ENCODE measurements at regions not wholly inside any gene's neighbourhood (a gene's known extent, or its start where the extent isn't known, plus 50 kb on each side); places are given as distances from the start of the nearest gene placed in this dataset.

GRCh38 chr10:125291836-125292235 is 131.5 kb upstream of the CTBP2 start:
- no peaks in the 10 kb centered on the region for H4K20me1 ChIP-seq (ENCODE audit: insufficient read depth)
- no peak overlapping the region for H2AFZ ChIP-seq
- ChIA-PET CTCF (no interaction called here), POLR2A (ENCODE audit: unreplicated experiment) (no interaction called here)
- no peak overlapping the region for H3K4me2 ChIP-seq
- H3K27ac ChIP-seq: no peak overlapping the region
- H3K9me3 ChIP-seq (ENCODE audit: insufficient read depth, low read depth): no peaks in the 10 kb centered on the region
- H3K9me2 ChIP-seq (ENCODE audit: insufficient read depth): no peaks in the 10 kb centered on the region
- H3K27me3 ChIP-seq (ENCODE audit: insufficient read depth, low read depth): no peaks in the 10 kb centered on the region
- intact Hi-C loops (cut with micrococcal nuclease; ENCODE audit: unreplicated experiment): no loop called here
- no peaks in the 10 kb centered on the region for H3K4me1 ChIP-seq (replicated peaks; ENCODE audit: insufficient read depth)
- no peaks in the 10 kb centered on the region for H3F3A ChIP-seq (ENCODE audit: insufficient read depth, low read depth)
- no TSS peak for BruUV-seq (replicated peaks)
- H3K79me2 ChIP-seq (ENCODE audit: low read depth): no peaks in the 10 kb centered on the region
- no peak overlapping the region for H3K4me3 ChIP-seq
- no peak for TF ChIP-seq EZH2 (IDR thresholded peaks at IDR 0.05; ENCODE audit: low read depth)
- TF ChIP-seq, protein P1, sequence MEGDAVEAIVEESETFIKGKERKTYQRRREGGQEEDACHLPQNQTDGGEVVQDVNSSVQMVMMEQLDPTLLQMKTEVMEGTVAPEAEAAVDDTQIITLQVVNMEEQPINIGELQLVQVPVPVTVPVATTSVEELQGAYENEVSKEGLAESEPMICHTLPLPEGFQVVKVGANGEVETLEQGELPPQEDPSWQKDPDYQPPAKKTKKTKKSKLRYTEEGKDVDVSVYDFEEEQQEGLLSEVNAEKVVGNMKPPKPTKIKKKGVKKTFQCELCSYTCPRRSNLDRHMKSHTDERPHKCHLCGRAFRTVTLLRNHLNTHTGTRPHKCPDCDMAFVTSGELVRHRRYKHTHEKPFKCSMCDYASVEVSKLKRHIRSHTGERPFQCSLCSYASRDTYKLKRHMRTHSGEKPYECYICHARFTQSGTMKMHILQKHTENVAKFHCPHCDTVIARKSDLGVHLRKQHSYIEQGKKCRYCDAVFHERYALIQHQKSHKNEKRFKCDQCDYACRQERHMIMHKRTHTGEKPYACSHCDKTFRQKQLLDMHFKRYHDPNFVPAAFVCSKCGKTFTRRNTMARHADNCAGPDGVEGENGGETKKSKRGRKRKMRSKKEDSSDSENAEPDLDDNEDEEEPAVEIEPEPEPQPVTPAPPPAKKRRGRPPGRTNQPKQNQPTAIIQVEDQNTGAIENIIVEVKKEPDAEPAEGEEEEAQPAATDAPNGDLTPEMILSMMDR (conservative IDR thresholded peaks at IDR 0.05): no peak
- H3K36me3 ChIP-seq (ENCODE audit: low read depth): no peaks in the 10 kb centered on the region
- no peak for DNase-seq

DNA sequence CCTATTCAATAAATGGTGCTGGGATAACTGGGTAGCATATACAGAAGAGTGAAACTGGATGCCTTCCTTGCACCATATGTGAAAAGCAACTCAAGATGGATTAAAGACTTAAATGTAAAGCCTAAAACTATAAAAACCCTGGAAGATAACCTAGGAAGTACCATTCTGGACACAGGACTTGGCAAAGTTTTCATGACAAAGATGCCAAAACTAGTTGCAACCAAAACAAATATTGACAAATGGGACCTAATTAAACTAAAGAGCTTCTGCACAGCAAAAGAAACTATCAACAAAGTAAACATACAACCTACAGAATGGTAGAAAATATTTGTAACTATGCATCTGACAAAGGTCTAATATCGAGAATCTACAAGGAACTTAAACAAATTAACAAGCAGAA is 129.1 kb upstream of the CTBP2 start:
- Histone ChIP-seq H3K4me3 (no peak overlapping the region), H3K9me3 (ENCODE audit: insufficient read depth, low read depth) (no peaks in the 10 kb centered on the region), H3K4me2 (no peak overlapping the region), H3K4me1 (replicated peaks; ENCODE audit: insufficient read depth) (no peaks in the 10 kb centered on the region), H3K27me3 (ENCODE audit: insufficient read depth, low read depth) (no peaks in the 10 kb centered on the region), H3F3A (ENCODE audit: insufficient read depth, low read depth) (no peaks in the 10 kb centered on the region), H2AFZ (no peak overlapping the region), H3K9me2 (ENCODE audit: insufficient read depth) (no peaks in the 10 kb centered on the region), H4K20me1 (ENCODE audit: insufficient read depth) (no peaks in the 10 kb centered on the region), H3K36me3 (ENCODE audit: low read depth) (no peaks in the 10 kb centered on the region), H3K79me2 (ENCODE audit: low read depth) (no peaks in the 10 kb centered on the region), H3K27ac (no peak overlapping the region)
- TF ChIP-seq, protein P1 (conservative IDR thresholded peaks at IDR 0.05): no peak
- no peak for TF ChIP-seq EZH2 (IDR thresholded peaks at IDR 0.05; ENCODE audit: low read depth)
- ChIA-PET POLR2A (ENCODE audit: unreplicated experiment) (no interaction called here), CTCF (no interaction called here)
- DNase-seq: no peak
- no TSS peak for BruUV-seq (replicated peaks)
- intact Hi-C loops (cut with micrococcal nuclease; ENCODE audit: unreplicated experiment): no loop called here

DNA sequence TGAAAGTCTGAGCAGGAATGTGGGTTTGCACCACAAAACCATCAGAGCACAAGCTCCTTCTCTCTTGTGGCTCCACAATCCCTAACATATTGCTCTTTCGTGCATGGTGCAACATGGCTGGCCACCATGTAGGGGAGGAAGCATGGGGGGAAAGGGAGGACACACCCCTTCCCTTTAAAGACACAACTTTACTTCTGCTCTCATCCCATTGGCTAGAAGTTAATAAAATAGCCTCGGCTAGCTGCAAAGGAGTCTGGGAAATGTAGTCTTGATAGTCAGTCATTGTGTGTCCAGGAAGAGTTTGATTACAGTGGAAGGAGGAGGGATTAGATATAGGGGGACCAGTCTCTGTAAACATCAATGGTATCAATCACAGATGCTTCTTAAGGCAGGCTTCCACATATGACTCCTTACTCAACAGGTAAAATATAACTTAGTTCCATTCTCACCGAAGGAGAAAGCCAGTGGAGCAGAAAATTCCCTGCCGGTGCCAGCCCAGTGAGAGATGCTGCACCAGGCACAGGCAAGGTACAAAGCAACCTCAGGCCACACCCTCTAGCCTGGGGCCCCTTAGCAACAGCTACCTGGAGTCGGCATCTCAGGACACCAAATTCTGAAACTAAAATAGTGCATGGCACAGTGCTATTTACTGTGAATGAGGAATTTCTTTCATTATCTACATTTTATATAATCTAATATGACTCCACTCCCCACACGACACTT is 124.7 kb upstream of the CTBP2 start:
- Histone ChIP-seq H3K4me2 (no peak overlapping the region), H3K79me2 (ENCODE audit: low read depth) (no peaks in the 10 kb centered on the region), H3K4me1 (replicated peaks; ENCODE audit: insufficient read depth) (no peaks in the 10 kb centered on the region), H2AFZ (no peak overlapping the region), H3K27ac (no peak overlapping the region), H3K4me3 (no peak overlapping the region), H3K27me3 (ENCODE audit: insufficient read depth, low read depth) (no peaks in the 10 kb centered on the region), H3K36me3 (ENCODE audit: low read depth) (no peaks in the 10 kb centered on the region), H4K20me1 (ENCODE audit: insufficient read depth) (no peaks in the 10 kb centered on the region), H3F3A (ENCODE audit: insufficient read depth, low read depth) (no peaks in the 10 kb centered on the region), H3K9me3 (ENCODE audit: insufficient read depth, low read depth) (no peaks in the 10 kb centered on the region), H3K9me2 (ENCODE audit: insufficient read depth) (no peaks in the 10 kb centered on the region)
- ChIA-PET CTCF (no interaction called here), POLR2A (ENCODE audit: unreplicated experiment) (interaction anchor here (0.7 kb wide), 2 partner anchors 84 to 301 kb away, joined by 3 to 5 read pairs; no protein-coding TSS in a partner anchor)
- no TSS peak for BruUV-seq (replicated peaks)
- intact Hi-C loops (cut with micrococcal nuclease; ENCODE audit: unreplicated experiment): no loop called here
- no peak for TF ChIP-seq EZH2 (IDR thresholded peaks at IDR 0.05; ENCODE audit: low read depth)
- TF ChIP-seq, protein P1 (conservative IDR thresholded peaks at IDR 0.05): no peak
- no peak for DNase-seq
